ENCODE measurements at regions not wholly inside any gene's neighbourhood (a gene's known extent, or its start where the extent isn't known, plus 50 kb on each side); places are given as distances from the start of the nearest gene placed in this dataset.

GRCh38 chr5:82355053-82355452, 76.9 kb upstream of the RPS23 start:
- Histone ChIP-seq H3K36me3 (ENCODE audit: control insufficient read depth in 1 of 2, insufficient read depth in 2 of 2, low read length in 2 of 2) (no peaks in the 10 kb centered on the region), H2AFZ (ENCODE audit: low read depth, low read length, poor library complexity, severe bottlenecking) (no peak overlapping the region), H4K20me1 (ENCODE audit: insufficient read depth) (no peaks in the 10 kb centered on the region), H3K27ac (ENCODE audit: low read depth, low read length) (no peak overlapping the region), H3K9ac (ENCODE audit: low read length) (no peak overlapping the region), H3K4me2 (ENCODE audit: low read length) (no peak overlapping the region), H3K27me3 (ENCODE audit: insufficient read depth, low read length) (no peaks in the 10 kb centered on the region), H3K79me2 (ENCODE audit: insufficient read depth, low read length) (0 out of 2 replicates have a peak, but pooled peaks cover 5% of the 10 kb centered on the region), H3K4me1 (ENCODE audit: control insufficient read depth in 1 of 2, insufficient read depth in 2 of 2, low read length in 2 of 2) (peaks cover 24 to 76% of the 10 kb centered on the region in 2 experiments), H3K4me3 (replicated peaks in 1 of 2; ENCODE audit: low read depth in 1 of 2, low read length in 2 of 2) (no peak overlapping the region), H3K9me3 (ENCODE audit: control insufficient read depth in 1 of 2, insufficient read depth in 1 of 2, low read depth in 1 of 2, low read length in 2 of 2) (no peaks in the 10 kb centered on the region), H3K9me2 (ENCODE audit: insufficient read depth) (no peaks in the 10 kb centered on the region)
- DNase-seq (ENCODE audit: low read depth, low spot score): no peak
- no TSS peak for BruUV-seq (replicated peaks)
- TF ChIP-seq JUND (IDR thresholded peaks at IDR 0.05): no peak
- peak; percentile 73 for TF ChIP-seq TCF7L2 (IDR thresholded peaks at IDR 0.05; ENCODE audit: borderline replicate concordance, extremely low read depth, insufficient read depth, insufficient read length)
- ChIA-PET RAD21 (ENCODE audit: low non-redundant PET in 1 of 2, low total read pairs in 2 of 2, uncharacterized antibody in 2 of 2, unreplicated experiment in 2 of 2) (no interaction called here), CTCF (interaction anchor here (1.4 kb wide), 1 partner anchor 43 kb away, joined by 4 read pairs; no protein-coding TSS in a partner anchor), POLR2A (no interaction called here)
- intact Hi-C loops (cut with micrococcal nuclease): loop anchor here (10.0 kb wide), 4 partner anchors 560 to 1360 kb away; partner anchors contain the start of genes TMEM167A and XRCC4
- ATAC-seq: no peak

DNA sequence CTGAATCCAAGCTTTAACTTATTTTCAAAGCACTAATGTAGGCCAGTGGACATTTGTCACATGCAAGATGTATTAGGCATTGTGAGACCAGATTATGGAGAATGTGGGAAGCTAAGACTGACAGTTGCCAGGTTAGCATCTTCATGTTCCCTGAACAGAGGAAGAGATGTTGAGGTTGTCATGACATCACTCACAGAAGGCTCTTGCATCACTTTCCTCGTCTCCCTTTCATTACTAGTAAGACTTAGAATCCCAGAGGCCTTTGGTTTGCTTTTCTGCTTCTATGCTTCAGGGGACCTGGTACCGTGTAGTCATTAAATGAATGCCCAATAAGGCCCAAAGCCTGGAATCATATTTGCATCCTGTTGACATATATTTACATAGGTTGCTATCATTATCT, 76.4 kb upstream of the RPS23 start:
- Histone ChIP-seq H3K27me3 (ENCODE audit: insufficient read depth, low read length) (no peaks in the 10 kb centered on the region), H3K4me2 (ENCODE audit: low read length) (no peak overlapping the region), H3K4me3 (replicated peaks in 1 of 2; ENCODE audit: low read depth in 1 of 2, low read length in 2 of 2) (no peak overlapping the region), H2AFZ (ENCODE audit: low read depth, low read length, poor library complexity, severe bottlenecking) (no peak overlapping the region), H3K9ac (ENCODE audit: low read length) (no peak overlapping the region), H4K20me1 (ENCODE audit: insufficient read depth) (no peaks in the 10 kb centered on the region), H3K36me3 (ENCODE audit: control insufficient read depth in 1 of 2, insufficient read depth in 2 of 2, low read length in 2 of 2) (no peaks in the 10 kb centered on the region), H3K79me2 (ENCODE audit: insufficient read depth, low read length) (0 out of 2 replicates have a peak, but pooled peaks cover 5% of the 10 kb centered on the region), H3K9me2 (ENCODE audit: insufficient read depth) (no peaks in the 10 kb centered on the region), H3K4me1 (ENCODE audit: control insufficient read depth in 1 of 2, insufficient read depth in 2 of 2, low read length in 2 of 2) (peaks cover 24 to 75% of the 10 kb centered on the region in 2 experiments), H3K27ac (ENCODE audit: low read depth, low read length) (no peak overlapping the region), H3K9me3 (ENCODE audit: control insufficient read depth in 1 of 2, insufficient read depth in 1 of 2, low read depth in 1 of 2, low read length in 2 of 2) (no peaks in the 10 kb centered on the region)
- intact Hi-C loops (cut with micrococcal nuclease): loop anchor here (5.0 to 10.0 kb wide), 6 partner anchors 288 to 1360 kb away; partner anchors contain the start of genes TMEM167A and XRCC4
- BruUV-seq (replicated peaks): no TSS peak
- RAD21 ChIA-PET (ENCODE audit: low non-redundant PET in 1 of 2, low total read pairs in 2 of 2, uncharacterized antibody in 2 of 2, unreplicated experiment in 2 of 2): interaction anchor here in 1 of 2 experiments (0.7 kb wide), 1 partner anchor 65 kb away, joined by 3 read pairs; no protein-coding TSS in a partner anchor
- POLR2A ChIA-PET: no interaction called here
- DNase-seq (ENCODE audit: low read depth, low spot score) (no peak), ATAC-seq (no peak)
- CTCF ChIA-PET: interaction anchor here (1.4 kb wide), 1 partner anchor 43 kb away, joined by 4 read pairs; no protein-coding TSS in a partner anchor
- TF ChIP-seq CBX3 (IDR thresholded peaks at IDR 0.05; ENCODE audit: low read depth) (no peak), ZFX (IDR thresholded peaks at IDR 0.05) (no peak), JUND (IDR thresholded peaks at IDR 0.05) (no peak), POLR2AphosphoS5 (IDR thresholded peaks at IDR 0.05; ENCODE audit: low read depth, low read length) (no peak), CEBPB (IDR thresholded peaks at IDR 0.05; ENCODE audit: low read depth) (no peak), RAD21 (IDR thresholded peaks at IDR 0.05; ENCODE audit: low read depth) (no peak), EGR1 (IDR thresholded peaks at IDR 0.05; ENCODE audit: low read depth) (no peak), SRF (IDR thresholded peaks at IDR 0.05; ENCODE audit: low read depth) (no peak), EZH2 (IDR thresholded peaks at IDR 0.05) (no peak), ZNF274 (IDR thresholded peaks at IDR 0.05; ENCODE audit: low read depth, low read length) (no peak)
- TF ChIP-seq, protein P1, sequence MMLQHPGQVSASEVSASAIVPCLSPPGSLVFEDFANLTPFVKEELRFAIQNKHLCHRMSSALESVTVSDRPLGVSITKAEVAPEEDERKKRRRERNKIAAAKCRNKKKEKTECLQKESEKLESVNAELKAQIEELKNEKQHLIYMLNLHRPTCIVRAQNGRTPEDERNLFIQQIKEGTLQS (IDR thresholded peaks at IDR 0.05): no peak
- TF ChIP-seq, protein P2, sequence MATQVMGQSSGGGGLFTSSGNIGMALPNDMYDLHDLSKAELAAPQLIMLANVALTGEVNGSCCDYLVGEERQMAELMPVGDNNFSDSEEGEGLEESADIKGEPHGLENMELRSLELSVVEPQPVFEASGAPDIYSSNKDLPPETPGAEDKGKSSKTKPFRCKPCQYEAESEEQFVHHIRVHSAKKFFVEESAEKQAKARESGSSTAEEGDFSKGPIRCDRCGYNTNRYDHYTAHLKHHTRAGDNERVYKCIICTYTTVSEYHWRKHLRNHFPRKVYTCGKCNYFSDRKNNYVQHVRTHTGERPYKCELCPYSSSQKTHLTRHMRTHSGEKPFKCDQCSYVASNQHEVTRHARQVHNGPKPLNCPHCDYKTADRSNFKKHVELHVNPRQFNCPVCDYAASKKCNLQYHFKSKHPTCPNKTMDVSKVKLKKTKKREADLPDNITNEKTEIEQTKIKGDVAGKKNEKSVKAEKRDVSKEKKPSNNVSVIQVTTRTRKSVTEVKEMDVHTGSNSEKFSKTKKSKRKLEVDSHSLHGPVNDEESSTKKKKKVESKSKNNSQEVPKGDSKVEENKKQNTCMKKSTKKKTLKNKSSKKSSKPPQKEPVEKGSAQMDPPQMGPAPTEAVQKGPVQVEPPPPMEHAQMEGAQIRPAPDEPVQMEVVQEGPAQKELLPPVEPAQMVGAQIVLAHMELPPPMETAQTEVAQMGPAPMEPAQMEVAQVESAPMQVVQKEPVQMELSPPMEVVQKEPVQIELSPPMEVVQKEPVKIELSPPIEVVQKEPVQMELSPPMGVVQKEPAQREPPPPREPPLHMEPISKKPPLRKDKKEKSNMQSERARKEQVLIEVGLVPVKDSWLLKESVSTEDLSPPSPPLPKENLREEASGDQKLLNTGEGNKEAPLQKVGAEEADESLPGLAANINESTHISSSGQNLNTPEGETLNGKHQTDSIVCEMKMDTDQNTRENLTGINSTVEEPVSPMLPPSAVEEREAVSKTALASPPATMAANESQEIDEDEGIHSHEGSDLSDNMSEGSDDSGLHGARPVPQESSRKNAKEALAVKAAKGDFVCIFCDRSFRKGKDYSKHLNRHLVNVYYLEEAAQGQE (IDR thresholded peaks at IDR 0.05; ENCODE audit: low read depth): no peak
- TF ChIP-seq, protein P3, sequence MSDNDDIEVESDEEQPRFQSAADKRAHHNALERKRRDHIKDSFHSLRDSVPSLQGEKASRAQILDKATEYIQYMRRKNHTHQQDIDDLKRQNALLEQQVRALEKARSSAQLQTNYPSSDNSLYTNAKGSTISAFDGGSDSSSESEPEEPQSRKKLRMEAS (IDR thresholded peaks at IDR 0.05): no peak
